ENCODE measurements at regions not wholly inside any gene's neighbourhood (a gene's known extent, or its start where the extent isn't known, plus 50 kb on each side); places are given as distances from the start of the nearest gene placed in this dataset.

- TF ChIP-seq CTCF (IDR thresholded peaks at IDR 0.05): no peak
- TF ChIP-seq POLR2AphosphoS5 (IDR thresholded peaks at IDR 0.05): no peak
- TF ChIP-seq POLR2A (IDR thresholded peaks at IDR 0.05): no peak
- TF ChIP-seq EP300 (IDR thresholded peaks at IDR 0.05): no peak
Observed at GRCh38 chr7:68785036-68785435, 813.2 kb upstream of the AUTS2 start.

Measured in gastroesophageal sphincter (tissue), 3 donors.